GM04504 (cell line): ENCODE measurements at regions not wholly inside any gene's neighbourhood (a gene's known extent, or its start where the extent isn't known, plus 50 kb on each side); places are given as distances from the start of the nearest gene placed in this dataset.

Experiments used
- DNase-seq: peaks from one replicate; pipeline ENCODE4 v3.0.0-alpha.2; 2012; ENCODE audit warnings: low read depth

DNA sequence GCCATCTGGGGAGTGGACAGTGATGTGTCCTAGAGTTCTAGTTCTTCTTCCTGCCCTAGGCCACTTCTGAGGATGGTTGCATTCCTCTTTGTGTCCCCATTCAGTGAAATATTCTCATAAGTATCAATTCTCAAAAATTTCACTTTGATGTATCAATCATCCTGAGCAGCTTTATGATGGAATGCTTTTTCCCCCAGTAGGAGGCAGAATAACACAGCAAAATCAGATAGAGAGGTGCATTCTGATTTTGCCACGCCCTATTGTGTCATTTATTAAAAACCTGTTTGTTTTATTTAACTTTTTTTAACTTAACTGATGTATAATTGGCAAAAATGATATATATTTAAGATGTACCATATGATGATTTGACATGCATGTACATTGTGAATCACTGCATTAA lies 656.0 kb upstream of the GRM7 start:
- no peak for DNase-seq

DNA sequence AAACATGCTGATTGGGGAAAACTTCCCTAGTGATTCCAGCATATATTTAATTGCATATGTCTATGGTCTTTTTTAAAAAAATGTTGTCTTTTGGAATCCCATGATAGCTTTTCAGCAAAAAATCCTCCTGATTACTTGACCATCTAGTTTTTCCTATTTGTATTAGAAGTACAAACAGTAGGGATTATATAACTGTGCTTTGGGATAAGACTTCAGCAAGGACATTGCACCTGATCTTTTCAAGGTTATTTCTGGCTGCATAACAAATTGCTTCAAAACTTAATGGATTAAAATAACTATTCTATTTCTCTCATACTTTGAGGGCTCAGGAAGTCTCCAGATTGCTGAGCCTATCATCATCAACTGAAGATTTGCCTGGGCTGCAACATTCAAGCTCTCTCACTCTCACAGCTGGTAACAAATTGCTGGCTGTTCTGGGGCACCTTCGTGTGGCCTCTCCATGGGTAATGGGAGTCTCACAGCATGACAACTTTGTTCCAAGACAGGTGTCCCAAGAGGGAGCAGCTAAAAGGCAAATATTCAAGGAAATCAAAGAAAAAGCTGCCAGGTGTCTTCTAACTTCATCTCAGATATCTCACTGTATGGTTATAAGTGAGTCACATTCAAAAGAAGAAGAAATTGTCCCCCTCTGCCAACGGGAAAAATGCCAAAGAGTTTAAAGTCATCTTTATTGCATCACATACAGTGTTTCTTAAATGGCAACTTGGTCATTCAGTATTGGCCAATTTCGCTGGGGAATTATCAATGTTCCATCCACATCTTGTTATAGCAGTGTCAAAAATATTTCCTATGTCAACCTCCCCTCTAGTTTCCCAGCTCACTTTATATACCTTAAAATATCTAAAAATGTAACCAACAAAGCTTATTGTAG lies 644.5 kb upstream of the GRM7 start:
- no peak for DNase-seq

DNA sequence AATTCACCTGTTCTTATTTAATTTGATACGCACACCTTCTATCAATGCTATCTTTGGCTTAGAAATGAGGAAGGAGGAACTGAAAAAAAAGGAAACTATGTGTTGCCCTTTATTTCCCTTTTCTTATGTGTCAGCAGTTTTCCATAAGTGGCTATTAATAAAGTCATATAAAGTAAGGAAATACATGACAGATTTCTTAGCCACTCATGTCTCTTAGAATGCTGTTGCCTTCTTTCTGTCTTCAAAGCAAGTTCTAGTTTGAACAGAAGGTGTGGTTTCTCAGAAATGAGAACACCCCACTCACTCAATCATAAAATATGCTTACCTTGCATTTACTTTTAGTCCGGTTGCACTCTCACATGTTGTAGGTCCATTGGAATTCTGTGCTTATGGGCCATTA lies 640.5 kb upstream of the GRM7 start:
- no peak for DNase-seq

DNA sequence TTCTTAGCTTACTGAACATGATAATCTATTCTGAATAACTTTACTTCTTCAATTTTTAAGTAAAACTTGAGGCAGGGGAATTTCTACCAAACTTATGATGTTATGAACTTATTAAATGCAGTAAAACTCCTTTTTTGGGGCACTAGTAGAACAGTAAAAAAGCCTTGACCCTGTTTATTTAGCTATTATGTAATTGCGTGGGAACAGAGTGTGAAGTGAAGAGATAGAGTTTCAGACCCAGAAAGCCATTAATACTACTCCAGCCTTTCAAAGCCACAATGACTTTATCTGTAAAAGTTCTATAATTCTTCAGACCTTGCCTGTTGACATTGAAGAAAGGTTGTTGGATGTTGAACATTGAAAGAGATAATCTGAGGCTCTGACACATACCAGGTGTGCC lies 638.8 kb upstream of the GRM7 start:
- no peak for DNase-seq

DNA sequence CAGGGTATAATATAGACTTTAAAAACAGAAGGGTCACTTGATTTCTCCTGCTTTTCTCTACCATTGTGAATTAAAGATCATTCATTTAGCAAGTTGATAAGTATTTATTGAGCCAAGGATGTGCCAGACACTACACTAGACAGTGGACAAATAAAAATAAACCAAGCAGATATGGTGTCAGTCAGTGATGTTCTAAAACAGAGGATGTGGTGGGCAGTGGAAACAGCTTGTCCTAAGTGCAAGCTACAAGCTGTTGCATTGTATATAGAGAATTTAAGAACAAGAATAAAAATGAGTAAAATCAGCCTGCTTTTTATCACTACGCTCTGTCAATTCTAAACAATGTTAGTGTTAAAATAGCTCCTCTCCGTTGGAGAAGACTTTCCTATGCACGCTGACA lies 637.3 kb upstream of the GRM7 start:
- no peak for DNase-seq

DNA sequence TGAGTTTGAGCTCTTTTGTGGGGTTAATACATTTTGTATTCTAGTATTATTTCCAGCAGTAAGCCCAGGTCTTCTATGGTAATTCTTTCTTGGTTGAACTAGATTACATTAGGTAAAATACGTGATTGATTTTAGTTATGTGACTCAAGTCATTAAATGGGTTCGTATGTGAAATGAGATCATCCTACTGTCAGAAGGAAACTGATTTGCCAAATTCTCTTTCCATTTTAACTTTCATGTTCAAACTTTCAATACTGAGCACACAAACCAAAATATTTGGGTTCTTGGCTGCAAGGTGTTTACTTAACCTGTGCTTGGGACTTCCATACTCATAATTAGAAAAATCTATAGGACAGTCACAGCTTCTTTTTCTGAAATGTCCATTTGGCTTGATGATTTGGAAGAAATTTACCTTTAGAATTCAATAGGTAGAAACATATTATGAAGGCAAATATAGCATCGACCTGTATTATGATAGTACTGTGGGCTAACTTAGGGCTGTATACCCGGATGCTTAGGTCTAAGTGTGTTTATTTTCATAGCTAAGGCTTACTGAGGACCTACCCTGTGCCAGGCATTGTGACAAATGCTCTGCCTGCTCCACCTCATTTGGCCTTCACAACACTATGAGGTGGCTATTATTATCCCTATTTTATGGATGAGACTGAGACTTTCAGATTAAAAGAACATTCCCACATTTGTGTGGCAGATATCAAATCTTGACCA lies 631.8 kb upstream of the GRM7 start:
- DNase-seq = no peak

DNA sequence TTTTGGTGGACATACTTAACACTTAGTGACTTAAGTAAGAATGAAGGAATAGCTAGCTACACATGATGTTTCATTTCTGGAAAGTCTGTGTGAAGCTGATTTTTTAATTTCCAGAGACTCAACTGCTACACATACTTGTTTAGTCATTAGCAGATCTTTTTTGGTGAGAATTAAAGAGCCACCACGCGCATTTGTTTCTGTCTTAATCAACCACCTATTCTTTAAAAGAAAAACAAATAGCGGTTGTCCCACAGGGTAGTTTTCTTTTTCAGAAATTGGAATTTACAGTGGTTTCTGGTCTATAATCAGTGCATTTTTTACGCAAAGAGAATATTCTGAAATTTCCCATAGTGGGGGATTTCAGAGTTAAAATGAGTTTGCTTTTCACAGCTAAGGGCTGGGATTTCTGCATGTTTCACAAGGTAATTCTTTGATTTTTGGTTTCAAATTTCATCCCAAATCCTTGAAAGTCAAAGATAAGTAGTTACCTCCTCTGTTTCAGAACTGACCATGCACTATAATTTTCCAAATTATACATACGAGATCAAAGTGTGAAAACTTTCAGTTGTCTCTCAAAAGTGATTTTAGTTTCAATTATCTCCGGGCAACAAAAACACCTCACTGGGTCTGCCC lies 631.0 kb upstream of the GRM7 start:
- DNase-seq = no peak

DNA sequence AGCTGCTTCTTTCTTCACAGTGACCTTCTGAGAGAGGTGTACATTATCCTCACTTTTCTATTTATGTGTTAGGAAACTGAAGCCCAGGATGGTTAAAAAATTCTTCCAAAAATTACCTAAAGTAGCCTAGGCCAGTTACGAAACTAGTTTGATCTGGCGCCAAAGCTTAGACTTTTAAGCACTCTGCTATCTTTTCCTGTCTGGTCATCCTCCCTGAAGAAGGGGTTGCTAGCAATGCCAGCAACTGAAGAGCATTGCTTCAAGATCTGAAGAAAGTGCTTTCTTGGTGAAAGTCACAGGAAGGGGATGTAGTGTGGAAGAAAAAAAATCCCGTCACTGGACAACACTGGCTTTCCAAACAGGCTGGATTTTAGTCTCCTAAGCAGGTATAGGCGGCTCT lies 618.8 kb upstream of the GRM7 start:
- no peak for DNase-seq

DNA sequence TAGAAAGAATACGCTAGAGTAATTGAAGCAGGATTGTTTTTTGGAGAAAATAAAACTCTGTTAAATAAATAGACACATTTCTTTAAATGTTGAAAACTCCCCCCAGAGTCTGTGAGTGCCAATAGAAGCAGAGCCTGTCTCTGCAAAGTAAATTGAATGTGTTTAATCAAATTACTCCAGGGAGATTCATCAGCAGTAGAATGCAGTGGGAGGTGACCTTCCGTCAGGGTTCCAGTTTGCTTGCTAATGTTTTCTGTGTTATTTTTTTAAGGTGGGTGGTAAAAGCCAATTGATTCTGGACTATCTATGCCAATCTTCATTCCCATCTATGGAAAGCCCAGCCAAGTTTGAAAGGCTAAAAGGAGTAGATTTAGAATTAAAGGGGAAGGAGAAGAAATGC lies 612.4 kb upstream of the GRM7 start:
- no peak for DNase-seq

DNA sequence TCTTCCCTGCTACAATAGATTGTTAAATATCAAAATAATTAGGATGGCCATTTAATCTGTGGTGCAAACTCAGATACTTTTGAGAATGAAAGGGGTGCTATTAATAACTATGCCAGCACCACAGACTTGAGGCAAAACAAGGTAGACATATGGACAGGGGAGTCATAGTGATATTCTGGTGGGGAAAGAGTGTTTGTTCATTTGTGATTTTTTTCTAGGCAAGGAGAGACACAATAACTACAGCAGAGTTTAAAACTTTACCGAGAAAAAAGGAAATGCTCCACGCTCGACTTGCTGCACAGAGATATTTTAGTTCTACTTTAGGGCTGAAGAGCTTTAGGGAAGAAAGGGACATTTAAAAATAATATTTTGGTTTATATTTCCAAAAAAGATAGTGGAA lies 611.2 kb upstream of the GRM7 start:
- no peak for DNase-seq

DNA sequence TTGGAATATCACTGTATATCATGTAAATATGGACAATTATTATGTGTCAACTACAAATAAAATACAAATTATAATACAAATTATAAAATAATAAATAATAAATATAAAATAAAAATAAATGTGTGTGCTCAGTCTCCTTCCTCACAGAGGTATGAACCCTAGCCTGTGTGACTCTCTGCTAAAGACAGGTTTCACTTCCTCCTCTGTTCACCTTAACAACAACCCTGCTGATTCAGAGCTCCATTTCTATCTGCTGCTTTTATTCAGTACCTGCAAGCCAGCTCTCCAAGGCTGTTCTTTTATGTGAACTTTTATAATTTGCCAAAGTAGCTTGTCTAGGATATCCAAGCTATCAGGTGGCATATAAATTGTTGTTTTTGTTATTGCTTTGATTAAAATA lies 610.7 kb upstream of the GRM7 start:
- DNase-seq = no peak

DNA sequence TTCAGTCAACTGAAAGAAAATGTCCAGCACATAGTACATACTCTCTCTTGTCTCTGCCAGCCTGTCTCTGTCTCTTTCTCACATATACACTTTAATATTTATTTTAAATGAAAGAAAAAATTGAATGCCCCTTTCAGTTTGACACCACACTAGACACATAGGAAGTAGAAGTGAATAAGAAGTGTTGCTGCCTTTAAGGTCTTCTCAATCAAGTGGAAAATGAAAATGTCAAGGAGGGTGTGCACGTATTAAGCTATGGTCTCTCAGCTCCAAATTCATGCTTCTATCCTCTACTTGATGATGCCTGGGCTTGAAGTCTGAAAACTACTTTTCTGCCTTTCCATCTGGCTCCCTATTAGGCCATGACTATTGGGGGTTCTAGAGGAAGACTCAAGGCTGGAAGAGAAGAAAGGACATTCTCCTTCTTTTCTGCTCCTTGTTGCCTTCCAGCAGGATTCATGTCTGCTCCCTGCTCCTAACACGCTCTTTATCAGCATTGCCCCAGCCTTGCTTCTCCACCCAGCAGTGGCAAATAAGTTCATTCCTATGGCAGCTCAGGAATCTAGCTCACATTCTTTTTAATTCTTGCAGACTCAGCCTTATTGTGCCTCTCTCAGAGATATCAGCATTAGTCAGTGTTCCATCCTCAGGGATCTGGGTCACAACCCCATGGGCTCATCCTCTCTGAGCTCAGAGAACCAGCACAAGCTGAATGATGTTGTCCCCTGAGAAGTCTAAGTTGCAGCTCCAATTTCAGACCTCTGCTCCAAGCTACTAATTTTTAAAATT lies 609.1 kb upstream of the GRM7 start:
- DNase-seq = no peak

DNA sequence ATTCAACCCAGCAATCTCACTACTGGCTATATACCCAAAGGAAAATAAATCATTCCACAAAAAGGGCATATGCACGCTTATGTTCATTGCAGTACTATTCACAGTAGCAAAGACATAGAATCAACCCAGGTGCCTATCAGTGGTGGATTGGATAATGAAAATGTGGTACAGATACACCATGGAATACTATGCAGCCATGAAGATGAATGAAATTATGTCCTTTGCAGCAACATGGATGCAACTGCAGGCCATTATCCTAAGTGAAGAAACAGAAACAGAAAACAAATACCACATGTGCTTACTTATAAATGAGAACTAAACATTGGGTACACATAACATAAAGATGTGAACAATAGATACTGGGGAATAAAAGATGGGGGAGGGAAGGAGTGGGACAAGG lies 606.4 kb upstream of the GRM7 start:
- DNase-seq = no peak

DNA sequence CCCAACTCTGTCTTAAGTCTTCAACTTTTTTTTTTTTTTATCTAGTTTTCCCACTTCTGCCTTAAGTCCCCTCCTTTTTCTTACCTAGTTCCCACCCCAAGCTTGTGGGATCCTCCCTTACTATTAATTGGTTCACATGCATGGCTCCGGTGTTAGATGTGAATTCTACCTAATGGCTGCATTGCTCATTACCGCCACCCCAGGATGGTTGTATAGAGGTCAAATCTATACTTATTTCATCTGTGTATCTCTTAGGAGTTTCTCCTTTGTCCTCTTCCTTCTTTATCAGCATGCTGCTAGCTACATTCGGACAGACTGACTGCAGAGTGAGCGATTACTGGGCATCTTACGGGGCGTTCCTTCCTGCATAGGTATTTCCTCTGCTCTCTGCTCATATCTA lies 605.7 kb upstream of the GRM7 start:
- no peak for DNase-seq

DNA sequence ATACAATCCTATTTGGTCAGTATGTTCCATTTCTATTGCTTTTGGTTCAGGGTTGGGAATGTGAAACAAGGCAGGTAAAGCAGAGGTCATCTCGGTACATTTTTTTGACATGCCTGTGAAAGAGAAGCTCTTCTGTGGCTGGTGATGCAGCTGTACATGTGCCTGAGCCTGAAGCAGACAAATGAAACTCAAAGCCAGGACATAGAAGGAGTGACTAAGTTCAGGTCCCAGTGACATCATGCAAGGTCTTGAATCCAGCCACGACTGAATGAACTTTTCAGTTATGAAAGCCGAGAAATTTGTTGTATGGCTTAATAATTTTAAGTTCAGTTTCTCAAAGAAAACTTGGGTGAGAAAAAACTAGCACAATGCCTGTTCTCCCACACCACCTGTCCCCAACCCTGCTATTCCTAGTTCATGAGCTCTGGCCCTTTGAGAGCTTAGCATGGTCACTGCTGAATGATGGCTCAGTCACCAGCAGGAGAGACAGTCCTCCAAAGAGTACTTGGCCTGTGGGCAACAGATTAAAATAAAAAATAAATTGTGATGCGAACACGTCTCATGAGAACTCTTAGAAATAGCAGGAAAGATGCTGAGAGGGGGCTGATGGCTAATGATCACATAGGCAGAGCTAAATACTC lies 600.2 kb upstream of the GRM7 start:
- no peak for DNase-seq

DNA sequence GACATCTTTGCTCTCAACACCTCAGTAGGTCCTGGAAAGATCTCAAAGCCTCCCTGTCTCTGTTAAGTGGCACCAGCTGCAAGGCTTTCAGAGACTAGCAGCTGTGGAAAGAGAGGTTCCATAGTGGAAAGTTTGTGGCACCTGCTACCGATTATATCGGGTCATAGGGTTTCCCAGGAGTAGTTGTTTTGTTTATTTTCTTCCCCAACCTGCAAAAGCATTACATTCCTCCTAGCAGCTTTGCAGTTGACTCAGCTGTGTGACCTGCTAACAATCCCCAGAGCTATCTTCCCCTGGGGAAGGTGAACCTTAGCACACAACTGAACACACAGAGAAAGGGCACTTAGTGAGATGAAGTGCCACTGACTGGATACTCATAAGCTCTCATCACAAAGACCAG lies 598.9 kb upstream of the GRM7 start:
- DNase-seq = no peak

DNA sequence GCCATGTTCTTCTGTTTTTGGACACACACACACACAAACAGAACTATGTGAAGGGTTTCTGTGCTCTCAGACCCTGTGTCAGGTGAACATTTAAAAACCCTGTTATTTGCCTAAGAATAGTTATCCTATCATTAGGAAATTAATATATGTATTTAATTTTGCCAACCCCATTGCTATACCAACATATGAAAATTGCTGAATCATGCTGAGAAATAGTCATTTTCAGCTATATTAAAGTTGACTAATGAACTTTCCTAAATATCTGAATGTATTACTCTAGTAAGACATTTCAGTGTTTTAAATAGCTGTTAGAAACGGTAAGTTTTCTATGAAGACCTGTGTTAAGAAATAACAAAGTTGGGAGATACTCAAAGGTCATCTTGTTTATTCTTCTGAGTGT lies 596.9 kb upstream of the GRM7 start:
- no peak for DNase-seq

DNA sequence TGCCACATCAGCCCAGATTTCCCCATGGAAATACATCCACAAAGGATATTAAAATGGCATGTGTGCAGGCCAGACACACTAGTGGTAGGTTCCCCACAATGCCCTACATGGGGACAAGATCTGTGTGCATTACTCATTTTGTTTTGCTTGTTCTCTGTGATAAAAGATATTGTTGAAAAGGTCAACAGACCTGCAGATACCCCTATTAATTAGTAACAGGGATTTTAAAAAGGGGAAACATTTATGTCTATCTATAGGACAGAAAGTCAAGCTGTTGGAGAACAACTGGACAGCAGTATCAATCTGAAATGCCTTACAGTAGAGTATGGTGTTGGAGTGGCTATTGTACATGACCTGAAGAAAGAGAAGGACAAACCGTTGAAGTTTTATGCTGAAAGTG lies 596.0 kb upstream of the GRM7 start:
- DNase-seq = no peak

DNA sequence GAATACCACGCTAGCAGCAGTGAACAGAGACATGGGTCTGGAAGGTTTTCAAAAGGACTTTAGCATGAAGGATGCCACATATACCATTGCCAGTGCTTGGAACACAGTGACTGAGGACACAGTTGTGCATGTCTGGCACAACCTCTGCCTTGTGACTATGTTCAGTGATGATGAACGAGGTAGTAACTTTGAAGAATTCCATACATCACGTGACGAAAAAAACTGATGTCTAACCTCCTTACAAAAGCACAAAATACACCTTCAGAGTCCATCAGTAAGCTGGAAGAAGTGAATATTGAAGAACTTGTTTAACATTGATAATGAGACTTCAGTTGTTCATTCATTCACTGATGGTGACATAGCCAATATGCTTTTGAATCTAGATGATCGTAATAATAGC lies 594.8 kb upstream of the GRM7 start:
- no peak for DNase-seq

DNA sequence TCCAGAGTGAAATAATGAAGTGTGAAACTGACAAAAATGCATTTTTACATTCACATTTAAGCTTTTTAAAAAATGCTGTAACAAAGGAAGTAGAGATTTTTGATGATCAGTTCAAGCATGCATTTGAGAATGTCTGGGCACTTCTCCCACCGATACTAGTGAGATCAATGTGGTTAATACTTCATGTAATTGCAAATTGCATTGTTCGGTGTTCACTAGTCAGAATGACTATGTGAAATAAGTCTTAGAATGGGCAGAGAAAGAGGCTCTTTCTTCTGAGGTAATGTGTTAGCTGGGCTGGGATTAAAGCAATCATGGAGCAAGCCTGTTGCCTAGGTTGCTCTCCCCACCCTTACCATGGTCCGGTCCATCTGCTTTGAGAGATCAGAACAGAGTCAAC lies 587.0 kb upstream of the GRM7 start:
- DNase-seq = no peak

DNA sequence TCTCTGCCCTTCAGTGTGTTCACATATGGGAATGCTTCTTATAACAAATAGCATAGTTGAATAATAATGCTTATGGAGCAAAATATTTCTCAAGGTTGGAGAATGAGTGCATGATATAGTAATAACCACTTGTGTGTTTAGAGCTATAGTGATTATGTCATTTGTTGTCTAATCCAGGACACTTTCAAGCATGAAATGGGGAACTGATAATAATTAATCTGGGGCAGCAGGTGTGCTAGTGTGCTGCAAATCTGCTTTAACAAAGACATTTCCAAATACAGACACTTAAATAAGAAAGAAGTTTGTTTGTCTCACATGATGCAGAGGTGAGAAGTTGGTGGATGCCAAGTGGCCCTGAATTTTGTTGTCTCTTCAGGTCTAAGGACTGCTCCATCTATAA lies 579.3 kb upstream of the GRM7 start:
- DNase-seq = no peak

DNA sequence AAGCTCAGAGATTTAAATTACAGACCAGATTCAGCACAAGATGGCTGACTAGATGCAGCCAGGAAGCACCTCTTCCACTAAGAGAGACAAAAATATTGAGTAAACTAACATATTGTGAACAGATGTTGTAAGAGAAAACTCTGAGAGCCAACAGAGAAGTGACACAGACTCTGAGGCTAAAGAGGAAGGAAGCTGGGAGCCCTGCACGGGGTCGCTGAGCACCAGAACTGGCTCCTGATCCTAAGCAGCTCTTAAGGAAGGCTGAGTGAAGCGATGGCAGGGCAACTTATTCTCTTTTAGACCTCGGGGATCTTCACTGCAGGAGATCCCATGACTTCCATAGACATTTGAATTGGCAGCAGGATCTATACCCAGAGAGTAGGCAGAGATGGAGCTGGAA lies 578.0 kb upstream of the GRM7 start:
- DNase-seq = no peak
